Lower lobe of right lung (tissue), 2 donors: ENCODE measurements at regions not wholly inside any gene's neighbourhood (a gene's known extent, or its start where the extent isn't known, plus 50 kb on each side); places are given as distances from the start of the nearest gene placed in this dataset.

Source experiments
- ATAC-seq, 2 donors: fragments of 200-7000 bp; cut with Tn5 transposase; one replicate each; pipeline ENCODE4 v1.9.1; 2020 to 2022; ENCODE audit warnings: mild to moderate bottlenecking in 2 of 2, moderate library complexity in 2 of 2
- DNase-seq: peaks from one replicate; pipeline ENCODE4 v3.0.0-alpha.2; 2020
- H3K27ac ChIP-seq: fragments of 200-600 bp; one replicate; pipeline ENCODE4 v1.8.0; 2022
- H3K27me3 ChIP-seq: fragments of 200-600 bp; one replicate; pipeline ENCODE4 v1.8.0; 2022; ENCODE audit warnings: low read depth
- H3K36me3 ChIP-seq: fragments of 200-600 bp; one replicate; pipeline ENCODE4 v1.8.0; 2022; ENCODE audit warnings: mild to moderate bottlenecking
- H3K4me1 ChIP-seq: fragments of 200-600 bp; one replicate; pipeline ENCODE4 v1.8.0; 2022
- H3K4me3 ChIP-seq: fragments of 200-600 bp; one replicate; pipeline ENCODE4 v1.8.0; 2022; ENCODE audit warnings: mild to moderate bottlenecking
- H3K9me3 ChIP-seq: fragments of 200-600 bp; one replicate; pipeline ENCODE4 v1.8.0; 2022
- CTCF ChIP-seq: fragments of 200-600 bp; IDR thresholded peaks from one replicate; pipeline ENCODE4 v1.8.0; 2022; ENCODE audit warnings: antibody characterized with exemption, mild to moderate bottlenecking
- intact Hi-C: fragments of 100-400 bp; cut with DNase I; formaldehyde crosslinking; loops from one replicate; pipeline ENCODE4 v1.11.0; 2022
- donor health status: DM: no; HTN: yes; CAD: no; lungs with severe emphysema.

GRCh38 chr5:135279328-135279727 is 119.7 kb downstream of the MACROH2A1 start:
- intact Hi-C loops = no loop called here
- H3K4me3 ChIP-seq = no peak overlapping the region
- H3K9me3 ChIP-seq = no peaks in the 10 kb centered on the region
- H3K27me3 ChIP-seq = no peaks in the 10 kb centered on the region
- no peak overlapping the region for H3K27ac ChIP-seq
- no peak for TF ChIP-seq CTCF
- H3K36me3 ChIP-seq = no peaks in the 10 kb centered on the region
- DNase-seq = no peak
- ATAC-seq = no peak
- no peaks in the 10 kb centered on the region for H3K4me1 ChIP-seq

DNA sequence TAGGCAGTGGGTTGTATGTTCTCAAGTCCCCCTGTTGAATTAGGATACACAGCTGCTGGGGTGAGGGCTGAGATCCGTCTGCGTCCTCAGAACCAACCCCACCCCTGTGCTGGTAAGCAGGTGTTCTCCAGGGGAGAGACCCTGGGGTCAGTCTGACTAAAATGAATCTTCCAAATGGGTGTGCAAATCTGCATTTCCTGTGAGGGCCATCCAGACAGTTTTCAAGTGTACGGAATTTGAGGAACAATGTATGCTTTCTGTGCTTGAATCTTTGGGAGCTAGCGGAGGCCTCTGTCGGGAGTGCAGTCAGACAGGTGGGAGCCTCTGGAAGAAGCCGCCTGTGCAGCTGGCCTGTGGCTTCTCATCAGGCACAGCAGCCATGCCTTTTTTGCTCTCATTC is 122.9 kb downstream of the MACROH2A1 start:
- DNase-seq (no peak), ATAC-seq (no peak)
- H3K36me3 ChIP-seq = no peaks in the 10 kb centered on the region
- intact Hi-C loops = no loop called here
- H3K4me3 ChIP-seq = no peak overlapping the region
- TF ChIP-seq CTCF = no peak
- H3K27ac ChIP-seq = no peak overlapping the region
- H3K27me3 ChIP-seq = no peaks in the 10 kb centered on the region
- H3K9me3 ChIP-seq = no peaks in the 10 kb centered on the region
- no peaks in the 10 kb centered on the region for H3K4me1 ChIP-seq

DNA sequence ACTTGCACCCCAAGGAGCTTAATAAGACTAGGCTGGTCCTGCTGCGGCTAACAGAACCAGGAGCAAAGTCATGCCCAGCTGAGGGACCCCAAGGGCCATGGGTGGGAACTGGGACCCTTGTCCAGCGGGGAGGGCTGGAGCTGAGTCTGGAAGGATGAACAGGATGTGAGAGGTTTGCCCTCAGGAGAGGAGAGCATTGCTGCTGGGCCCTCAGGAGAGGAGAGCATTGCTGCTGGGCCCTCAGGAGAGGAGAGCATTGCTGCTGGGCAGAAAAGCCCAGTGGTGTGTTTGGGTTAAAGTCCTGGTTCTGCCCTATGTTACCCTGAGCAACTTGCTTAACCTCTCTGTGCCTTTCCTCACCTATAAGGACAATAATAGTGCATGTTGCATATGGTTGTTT is 125.8 kb downstream of the MACROH2A1 start:
- no peak for TF ChIP-seq CTCF
- DNase-seq = no peak
- H3K36me3 ChIP-seq = no peaks in the 10 kb centered on the region
- no peaks in the 10 kb centered on the region for H3K4me1 ChIP-seq
- no peaks in the 10 kb centered on the region for H3K9me3 ChIP-seq
- H3K4me3 ChIP-seq = no peak overlapping the region
- H3K27ac ChIP-seq = no peak overlapping the region
- no peak for ATAC-seq
- H3K27me3 ChIP-seq = no peaks in the 10 kb centered on the region
- intact Hi-C loops = no loop called here

- Histone ChIP-seq H3K27me3 (no peaks in the 10 kb centered on the region), H3K36me3 (no peaks in the 10 kb centered on the region), H3K4me3 (no peak overlapping the region), H3K27ac (no peak overlapping the region), H3K9me3 (no peaks in the 10 kb centered on the region), H3K4me1 (no peaks in the 10 kb centered on the region)
- TF ChIP-seq CTCF = no peak
- intact Hi-C loops = no loop called here
- no peak for DNase-seq
- no peak for ATAC-seq
These were observed 126.7 kb downstream of the MACROH2A1 start for GRCh38 chr5:135272311-135272805.

DNA sequence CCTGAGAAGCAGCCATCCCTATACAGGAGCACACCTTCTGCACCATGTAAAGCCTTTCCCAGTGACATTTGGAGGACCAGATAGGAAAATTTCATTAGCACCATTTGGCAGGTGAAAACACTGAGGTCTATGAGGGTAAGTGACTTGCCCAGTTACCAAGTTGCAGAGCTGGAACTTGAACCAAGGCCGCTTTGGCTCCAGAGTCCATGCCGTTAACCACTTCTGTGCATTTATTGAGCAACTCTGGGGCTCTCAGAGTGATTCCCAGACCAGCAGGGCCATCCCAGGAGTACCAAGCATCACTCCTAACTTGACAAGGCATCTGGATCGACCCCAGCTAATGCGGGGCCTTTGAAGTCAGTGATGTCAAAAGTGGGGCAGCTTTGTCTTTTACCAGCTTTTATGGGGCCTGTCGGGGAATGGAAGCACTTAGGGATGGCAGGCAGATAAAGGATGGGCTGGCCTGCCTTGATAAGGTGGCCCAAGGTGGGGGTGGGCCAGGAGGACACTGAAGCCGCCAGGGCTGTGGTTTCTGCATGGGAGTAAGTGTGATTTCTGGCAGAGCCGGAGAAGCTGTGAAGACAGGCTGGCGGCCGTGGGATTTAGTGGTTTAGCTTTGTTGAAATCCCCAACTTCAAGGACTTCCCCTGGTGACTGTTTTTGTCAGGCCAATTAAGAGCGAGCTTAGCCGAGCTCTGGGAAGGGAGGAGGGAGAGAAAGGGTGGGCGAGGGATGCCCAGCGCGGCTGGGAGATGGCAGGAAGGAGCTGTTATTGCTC is 127.3 kb downstream of the MACROH2A1 start:
- no peak overlapping the region for H3K27ac ChIP-seq
- no peaks in the 10 kb centered on the region for H3K9me3 ChIP-seq
- H3K36me3 ChIP-seq = no peaks in the 10 kb centered on the region
- intact Hi-C loops = no loop called here
- TF ChIP-seq CTCF = no peak
- H3K4me3 ChIP-seq = no peak overlapping the region
- H3K4me1 ChIP-seq = no peaks in the 10 kb centered on the region
- DNase-seq = no peak
- ATAC-seq = no peak
- no peaks in the 10 kb centered on the region for H3K27me3 ChIP-seq
